ENCODE measurements at regions not wholly inside any gene's neighbourhood (a gene's known extent, or its start where the extent isn't known, plus 50 kb on each side); places are given as distances from the start of the nearest gene placed in this dataset.

DNA sequence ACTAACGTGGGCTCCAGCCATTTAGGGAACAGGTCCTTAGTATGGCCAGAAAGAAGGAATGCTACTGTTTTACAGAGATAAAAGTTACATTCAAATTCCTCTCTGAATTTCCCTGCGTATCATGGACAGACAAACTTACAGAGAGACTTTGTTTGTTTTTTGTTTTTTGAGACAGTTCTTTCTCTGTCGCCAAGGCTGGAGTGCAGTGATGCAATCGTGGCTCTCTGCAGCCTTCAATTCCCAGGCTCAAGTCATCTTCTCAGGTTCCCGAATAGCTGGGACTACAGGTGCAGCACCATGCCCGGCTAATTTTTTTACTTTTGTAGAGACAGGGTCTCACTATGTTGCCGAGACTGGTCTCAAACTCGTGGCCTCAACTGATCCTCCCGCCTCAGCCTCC, 64.5 kb upstream of the MPP7 start:
- H3K9me3 ChIP-seq (replicated peaks; ENCODE audit: control insufficient read depth, insufficient read depth, low read length), result no peaks in the 10 kb centered on the region
- no peaks in the 10 kb centered on the region for H3K36me3 ChIP-seq (ENCODE audit: control insufficient read depth in 2 of 2, insufficient read depth in 2 of 2, low read length in 1 of 2)
- H3K79me2 ChIP-seq (ENCODE audit: control insufficient read depth, insufficient read depth, low read length), result no peaks in the 10 kb centered on the region
- H3K27ac ChIP-seq (ENCODE audit: control insufficient read depth, insufficient read depth), result no peak overlapping the region
- no peak overlapping the region for H3K4me2 ChIP-seq (ENCODE audit: control insufficient read depth, insufficient read depth)
- in situ Hi-C loops (cut with MboI), result no loop called here
- no peaks in the 10 kb centered on the region for H4K20me1 ChIP-seq (ENCODE audit: control insufficient read depth, insufficient read depth)
- intact Hi-C loops (cut with micrococcal nuclease; ENCODE audit: unreplicated experiment), result loop anchor here (5.0 kb wide), 1 partner anchor 65 kb away; the partner anchor contains the start of gene MPP7
- no peak for FAIRE-seq
- CTCF ChIA-PET, result interaction anchor here (1.2 to 3.6 kb wide), 9 partner anchors 12 to 117 kb away, joined by 3 to 22 read pairs (median 5); partner anchors contain the start of gene MPP7
- H3K4me1 ChIP-seq (ENCODE audit: control insufficient read depth, insufficient read depth, low read length), result peaks cover 7% of the 10 kb centered on the region
- no peak overlapping the region for H2AFZ ChIP-seq (ENCODE audit: control insufficient read depth, low read depth, low read length)
- DNase-seq (ENCODE audit: low read depth, low spot score), result no peak
- SMC1A ChIA-PET (ENCODE audit: uncharacterized antibody, unreplicated experiment), result interaction anchor here (1.4 to 3.3 kb wide), 4 partner anchors 13 to 64 kb away, joined by 3 to 20 read pairs (median 12); partner anchors contain the start of gene MPP7
- no peak overlapping the region for H3K9ac ChIP-seq (ENCODE audit: control insufficient read depth, insufficient read depth, low read length)
- no peak for ATAC-seq
- POLR2A ChIA-PET, result interaction anchor here (0.6 to 1.5 kb wide), 2 partner anchors 30 to 33 kb away, joined by 3 to 4 read pairs; no protein-coding TSS in a partner anchor
- no peak for TF ChIP-seq NFYA (IDR thresholded peaks at IDR 0.05; ENCODE audit: borderline replicate concordance, low read depth, low read length)
- no peak for TF ChIP-seq JUNB (IDR thresholded peaks at IDR 0.05)
- no peak for TF ChIP-seq MXI1 (IDR thresholded peaks at IDR 0.05; ENCODE audit: low read depth, low read length)
- TF ChIP-seq SUZ12 (IDR thresholded peaks at IDR 0.05; ENCODE audit: unreplicated experiment), result no peak
- H3K27me3 ChIP-seq (replicated peaks in 1 of 2; ENCODE audit: control insufficient read depth in 2 of 2, insufficient read depth in 2 of 2, low read length in 1 of 2), result no peaks in the 10 kb centered on the region
- WGBS (ENCODE audit: insufficient coverage, insufficient replicate concordance, low lambda C conversion rate, missing lambda C conversion rate), result 80% methylated on average over 9 of the region's 9 CpGs
- RAD21 ChIA-PET (ENCODE audit: unreplicated experiment), result interaction anchor here (1.0 to 2.0 kb wide), 5 partner anchors 26 to 117 kb away, joined by 3 to 7 read pairs (median 5); partner anchors contain the start of gene MPP7
- BruUV-seq (replicated peaks), result no TSS peak
- no peak overlapping the region for H3K4me3 ChIP-seq

DNA sequence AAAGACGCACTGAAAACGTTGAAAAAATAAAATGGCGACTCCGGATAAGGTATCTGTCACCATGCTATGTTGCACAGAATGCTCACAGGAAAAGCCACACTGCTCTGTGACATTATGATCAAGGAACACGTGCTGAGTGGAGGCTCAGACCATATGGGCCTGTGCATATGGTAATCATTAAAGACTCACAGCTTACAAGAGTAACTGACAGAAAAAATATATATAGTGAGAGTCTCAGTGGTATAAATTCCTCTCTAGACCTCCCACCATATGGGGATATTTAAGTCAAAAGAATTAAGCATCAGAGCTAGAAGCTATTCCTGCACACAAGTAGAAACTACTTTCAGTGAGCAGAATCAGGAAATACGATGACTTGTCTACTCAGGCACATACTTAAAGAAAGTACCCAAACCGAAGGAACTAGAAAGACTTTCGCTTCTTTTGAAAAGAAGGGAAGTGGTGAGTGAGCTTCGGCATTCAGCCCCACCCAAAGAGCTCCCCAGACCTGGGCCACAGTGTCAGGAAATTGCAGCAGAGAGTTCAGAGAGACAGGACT, 65.1 kb upstream of the MPP7 start:
- 23% methylated on average over 9 of the region's 9 CpGs for WGBS (ENCODE audit: insufficient coverage, insufficient replicate concordance, low lambda C conversion rate, missing lambda C conversion rate)
- no peak overlapping the region for H2AFZ ChIP-seq (ENCODE audit: control insufficient read depth, low read depth, low read length)
- no TSS peak for BruUV-seq (replicated peaks)
- H3K79me2 ChIP-seq (ENCODE audit: control insufficient read depth, insufficient read depth, low read length), result no peaks in the 10 kb centered on the region
- in situ Hi-C loops (cut with MboI), result no loop called here
- peaks cover 7% of the 10 kb centered on the region for H3K4me1 ChIP-seq (ENCODE audit: control insufficient read depth, insufficient read depth, low read length)
- intact Hi-C loops (cut with micrococcal nuclease; ENCODE audit: unreplicated experiment), result loop anchor here (1.0 to 5.0 kb wide), 2 partner anchors 33 to 66 kb away; partner anchors contain the start of gene MPP7
- SMC1A ChIA-PET (ENCODE audit: uncharacterized antibody, unreplicated experiment), result interaction anchor here (1.1 to 3.3 kb wide), 5 partner anchors 13 to 219 kb away, joined by 3 to 20 read pairs (median 8); partner anchors contain the start of gene MPP7
- no peak overlapping the region for H3K27ac ChIP-seq (ENCODE audit: control insufficient read depth, insufficient read depth)
- no peaks in the 10 kb centered on the region for H3K27me3 ChIP-seq (replicated peaks in 1 of 2; ENCODE audit: control insufficient read depth in 2 of 2, insufficient read depth in 2 of 2, low read length in 1 of 2)
- no peak overlapping the region for H3K9ac ChIP-seq (ENCODE audit: control insufficient read depth, insufficient read depth, low read length)
- ATAC-seq (peak; percentile 99), DNase-seq (ENCODE audit: low read depth, low spot score) (peak; percentile 68), FAIRE-seq (peak; percentile 77)
- no peaks in the 10 kb centered on the region for H3K36me3 ChIP-seq (ENCODE audit: control insufficient read depth in 2 of 2, insufficient read depth in 2 of 2, low read length in 1 of 2)
- no peak overlapping the region for H3K4me2 ChIP-seq (ENCODE audit: control insufficient read depth, insufficient read depth)
- RAD21 ChIA-PET (ENCODE audit: unreplicated experiment), result interaction anchor here (1.0 to 1.6 kb wide), 6 partner anchors 13 to 117 kb away, joined by 3 to 7 read pairs (median 4); partner anchors contain the start of gene MPP7
- CTCF ChIA-PET, result interaction anchor here (0.8 to 3.6 kb wide), 8 partner anchors 12 to 117 kb away, joined by 3 to 22 read pairs (median 4); partner anchors contain the start of gene MPP7
- no peak overlapping the region for H3K4me3 ChIP-seq
- H4K20me1 ChIP-seq (ENCODE audit: control insufficient read depth, insufficient read depth), result no peaks in the 10 kb centered on the region
- no peaks in the 10 kb centered on the region for H3K9me3 ChIP-seq (replicated peaks; ENCODE audit: control insufficient read depth, insufficient read depth, low read length)
- POLR2A ChIA-PET, result interaction anchor here (0.7 to 1.5 kb wide), 2 partner anchors 12 to 33 kb away, joined by 4 read pairs; no protein-coding TSS in a partner anchor
- no peak for TF ChIP-seq STAT3 (IDR thresholded peaks at IDR 0.05; ENCODE audit: low read depth, low read length)
- TF ChIP-seq, protein P1, sequence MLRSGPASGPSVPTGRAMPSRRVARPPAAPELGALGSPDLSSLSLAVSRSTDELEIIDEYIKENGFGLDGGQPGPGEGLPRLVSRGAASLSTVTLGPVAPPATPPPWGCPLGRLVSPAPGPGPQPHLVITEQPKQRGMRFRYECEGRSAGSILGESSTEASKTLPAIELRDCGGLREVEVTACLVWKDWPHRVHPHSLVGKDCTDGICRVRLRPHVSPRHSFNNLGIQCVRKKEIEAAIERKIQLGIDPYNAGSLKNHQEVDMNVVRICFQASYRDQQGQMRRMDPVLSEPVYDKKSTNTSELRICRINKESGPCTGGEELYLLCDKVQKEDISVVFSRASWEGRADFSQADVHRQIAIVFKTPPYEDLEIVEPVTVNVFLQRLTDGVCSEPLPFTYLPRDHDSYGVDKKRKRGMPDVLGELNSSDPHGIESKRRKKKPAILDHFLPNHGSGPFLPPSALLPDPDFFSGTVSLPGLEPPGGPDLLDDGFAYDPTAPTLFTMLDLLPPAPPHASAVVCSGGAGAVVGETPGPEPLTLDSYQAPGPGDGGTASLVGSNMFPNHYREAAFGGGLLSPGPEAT (IDR thresholded peaks at IDR 0.05; ENCODE audit: low read depth), result peak; percentile 30; the same call in 1 of the 2 replicates
- no peak for TF ChIP-seq NFIC (IDR thresholded peaks at IDR 0.05; ENCODE audit: low read depth, low read length)
- TF ChIP-seq, protein P2, sequence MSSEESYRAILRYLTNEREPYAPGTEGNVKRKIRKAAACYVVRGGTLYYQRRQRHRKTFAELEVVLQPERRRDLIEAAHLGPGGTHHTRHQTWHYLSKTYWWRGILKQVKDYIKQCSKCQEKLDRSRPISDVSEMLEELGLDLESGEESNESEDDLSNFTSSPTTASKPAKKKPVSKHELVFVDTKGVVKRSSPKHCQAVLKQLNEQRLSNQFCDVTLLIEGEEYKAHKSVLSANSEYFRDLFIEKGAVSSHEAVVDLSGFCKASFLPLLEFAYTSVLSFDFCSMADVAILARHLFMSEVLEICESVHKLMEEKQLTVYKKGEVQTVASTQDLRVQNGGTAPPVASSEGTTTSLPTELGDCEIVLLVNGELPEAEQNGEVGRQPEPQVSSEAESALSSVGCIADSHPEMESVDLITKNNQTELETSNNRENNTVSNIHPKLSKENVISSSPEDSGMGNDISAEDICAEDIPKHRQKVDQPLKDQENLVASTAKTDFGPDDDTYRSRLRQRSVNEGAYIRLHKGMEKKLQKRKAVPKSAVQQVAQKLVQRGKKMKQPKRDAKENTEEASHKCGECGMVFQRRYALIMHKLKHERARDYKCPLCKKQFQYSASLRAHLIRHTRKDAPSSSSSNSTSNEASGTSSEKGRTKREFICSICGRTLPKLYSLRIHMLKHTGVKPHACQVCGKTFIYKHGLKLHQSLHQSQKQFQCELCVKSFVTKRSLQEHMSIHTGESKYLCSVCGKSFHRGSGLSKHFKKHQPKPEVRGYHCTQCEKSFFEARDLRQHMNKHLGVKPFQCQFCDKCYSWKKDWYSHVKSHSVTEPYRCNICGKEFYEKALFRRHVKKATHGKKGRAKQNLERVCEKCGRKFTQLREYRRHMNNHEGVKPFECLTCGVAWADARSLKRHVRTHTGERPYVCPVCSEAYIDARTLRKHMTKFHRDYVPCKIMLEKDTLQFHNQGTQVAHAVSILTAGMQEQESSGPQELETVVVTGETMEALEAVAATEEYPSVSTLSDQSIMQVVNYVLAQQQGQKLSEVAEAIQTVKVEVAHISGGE (CRISPR knock-in tag; IDR thresholded peaks at IDR 0.05), result no peak
- TF ChIP-seq JUNB (IDR thresholded peaks at IDR 0.05), result 0 out of 2 replicates have a peak, but pooled peaks have one; percentile 17
- peak; percentile 70; the same call in 1 of the 2 replicates for TF ChIP-seq TCF7 (IDR thresholded peaks at IDR 0.05; ENCODE audit: borderline replicate concordance)

Measured in GM12878 (cell line).